Panc1 (cell line): ENCODE measurements at regions not wholly inside any gene's neighbourhood (a gene's known extent, or its start where the extent isn't known, plus 50 kb on each side); places are given as distances from the start of the nearest gene placed in this dataset.

Experiments used
- ATAC-seq: fragments of 200-7000 bp; cut with Tn5 transposase; 2 replicates; pipeline ENCODE4 v1.9.1; 2020; ENCODE audit warnings: mild to moderate bottlenecking, moderate library complexity
- BruUV-seq: library from RNA; stranded (reverse); fragments of 400-500 nt; replicated peaks from 2 replicates; lab custom pipeline; 2021; lab: Mats Ljungman, UMichigan
- CTCF ChIA-PET: fragments of 300-600 bp; sonication (Branson Sonifier 250); formaldehyde crosslinking; loops from one replicate; lab custom pipeline; 2022; ENCODE audit warnings: antibody characterized with exemption; lab: Charles Lee
- POLR2A ChIA-PET: fragments of 300-600 bp; sonication (Branson Sonifier 250); formaldehyde crosslinking; loops from one replicate; lab custom pipeline; 2022; ENCODE audit warnings: antibody characterized with exemption; lab: Charles Lee
- DNase-seq: peaks from one replicate; pipeline ENCODE4 v3.0.0-alpha.2; 2010; ENCODE audit warnings: low read depth, low spot score
- H3K27ac ChIP-seq: 2 replicates; pipeline ENCODE4 v1.5.1; 2011; ENCODE audit warnings: mild to moderate bottlenecking, low read length, inconsistent platforms
- H3K27me3 ChIP-seq: fragments of 200-500 bp; sonication (Bioruptor generic); 2 replicates; pipeline ENCODE4 v1.6.0; 2014; ENCODE audit warnings: low read length, inconsistent platforms; ENCODE audit not compliant: control insufficient read depth, insufficient read depth
- H3K36me3 ChIP-seq: fragments of 200-500 bp; sonication (Bioruptor generic); 2 replicates; pipeline ENCODE4 v1.5.1; 2014; ENCODE audit warnings: inconsistent platforms, mild to moderate bottlenecking, low read length, moderate library complexity; ENCODE audit not compliant: control insufficient read depth, insufficient read depth
- H3K4me1 ChIP-seq: 2 replicates; pipeline ENCODE4 v1.5.1; 2011; ENCODE audit warnings: inconsistent platforms, mild to moderate bottlenecking, low read length, moderate library complexity; ENCODE audit not compliant: control insufficient read depth, insufficient read depth
- H3K4me3 ChIP-seq, 2 experiments: 2 replicates each; pipeline ENCODE4 v1.5.1; 2011 to 2012; ENCODE audit warnings: low read depth in 2 of 2, low read length in 2 of 2, mild to moderate bottlenecking in 2 of 2, inconsistent platforms in 1 of 2, moderate library complexity in 1 of 2
- H3K9me3 ChIP-seq: fragments of 200-500 bp; sonication (Bioruptor generic); 2 replicates; pipeline ENCODE4 v1.5.1; 2014; ENCODE audit warnings: low read depth, mild to moderate bottlenecking, inconsistent platforms, low read length, moderate library complexity; ENCODE audit not compliant: control insufficient read depth, insufficient read depth
- POLR2AphosphoS5 ChIP-seq: IDR thresholded peaks from 2 replicates; pipeline ENCODE4 v1.6.1; 2012; ENCODE audit warnings: mild to moderate bottlenecking, low read depth, low read length, moderate library complexity
- SIN3A ChIP-seq: IDR thresholded peaks from 2 replicates; pipeline ENCODE4 v1.6.1; 2012; ENCODE audit warnings: low read depth, mild to moderate bottlenecking, low read length, moderate library complexity, borderline replicate concordance; ENCODE audit not compliant: insufficient read depth
- TCF7L2 ChIP-seq: IDR thresholded peaks from 2 replicates; pipeline ENCODE4 v1.6.1; 2011; ENCODE audit warnings: mild to moderate bottlenecking, low read depth, low read length, inconsistent platforms
- in situ Hi-C: cut with HindIII; loops from 2 replicates; pipeline ENCODE4 v1.10.0; 2016; ENCODE audit warnings: low sequenced_read_pairs, low pct_unique_long_range_greater_than_20kb
- intact Hi-C: fragments of 100-400 bp; cut with micrococcal nuclease; formaldehyde crosslinking; loops from one replicate; pipeline ENCODE4 v1.10.0; 2022; ENCODE audit not compliant: unreplicated experiment
- TF ChIP-seq, protein P1 (sequence below): fragments of 450-650 bp; IDR thresholded peaks from 2 replicates; pipeline ENCODE4 v1.5.1; 2017; ENCODE audit warnings: mild to moderate bottlenecking
- TF ChIP-seq, protein P2 (sequence below), 2 experiments: IDR thresholded peaks; 2 replicates each; pipeline ENCODE4 v1.6.1; 2011 to 2012; ENCODE audit warnings: low read depth in 2 of 2, control low read depth in 1 of 2, low read length in 1 of 2, mild to moderate bottlenecking in 1 of 2, moderate library complexity in 1 of 2; ENCODE audit not compliant: insufficient read depth in 1 of 2

DNA sequence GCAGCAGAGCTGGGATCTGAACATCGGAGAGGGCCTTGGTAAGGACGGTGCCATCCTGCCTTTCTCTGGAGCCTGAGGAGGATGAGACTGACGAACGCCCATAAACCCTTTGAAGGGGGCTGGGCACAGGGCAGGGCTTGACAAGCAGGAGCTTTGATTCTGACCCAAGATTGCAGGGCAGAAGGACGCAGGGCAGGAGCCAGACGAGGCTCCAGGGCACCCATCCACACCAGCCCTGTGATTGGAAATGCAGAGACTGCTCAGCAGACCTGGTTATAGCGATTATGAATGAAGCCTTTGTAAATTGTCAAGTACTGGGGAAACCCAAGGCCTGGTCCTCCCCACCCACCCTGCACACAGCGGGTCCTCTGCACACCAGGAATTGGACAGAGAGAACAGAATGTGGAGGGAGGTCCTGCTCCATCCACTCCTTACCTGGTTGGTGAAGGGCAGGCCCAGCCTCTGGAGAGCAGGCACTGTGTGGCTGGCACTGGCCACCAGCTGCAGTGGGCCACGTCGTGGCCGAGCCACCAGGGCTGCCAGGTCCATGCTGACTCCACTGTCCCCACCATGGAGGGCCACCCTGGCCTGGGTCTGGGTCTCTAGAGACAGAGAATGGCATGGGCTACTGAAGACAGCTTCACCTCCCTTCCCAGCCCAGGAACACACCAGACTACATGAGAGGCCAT lies 68.8 kb downstream of the RMI2 start:
- H3K27ac ChIP-seq = no peak overlapping the region
- BruUV-seq = no TSS peak

DNA sequence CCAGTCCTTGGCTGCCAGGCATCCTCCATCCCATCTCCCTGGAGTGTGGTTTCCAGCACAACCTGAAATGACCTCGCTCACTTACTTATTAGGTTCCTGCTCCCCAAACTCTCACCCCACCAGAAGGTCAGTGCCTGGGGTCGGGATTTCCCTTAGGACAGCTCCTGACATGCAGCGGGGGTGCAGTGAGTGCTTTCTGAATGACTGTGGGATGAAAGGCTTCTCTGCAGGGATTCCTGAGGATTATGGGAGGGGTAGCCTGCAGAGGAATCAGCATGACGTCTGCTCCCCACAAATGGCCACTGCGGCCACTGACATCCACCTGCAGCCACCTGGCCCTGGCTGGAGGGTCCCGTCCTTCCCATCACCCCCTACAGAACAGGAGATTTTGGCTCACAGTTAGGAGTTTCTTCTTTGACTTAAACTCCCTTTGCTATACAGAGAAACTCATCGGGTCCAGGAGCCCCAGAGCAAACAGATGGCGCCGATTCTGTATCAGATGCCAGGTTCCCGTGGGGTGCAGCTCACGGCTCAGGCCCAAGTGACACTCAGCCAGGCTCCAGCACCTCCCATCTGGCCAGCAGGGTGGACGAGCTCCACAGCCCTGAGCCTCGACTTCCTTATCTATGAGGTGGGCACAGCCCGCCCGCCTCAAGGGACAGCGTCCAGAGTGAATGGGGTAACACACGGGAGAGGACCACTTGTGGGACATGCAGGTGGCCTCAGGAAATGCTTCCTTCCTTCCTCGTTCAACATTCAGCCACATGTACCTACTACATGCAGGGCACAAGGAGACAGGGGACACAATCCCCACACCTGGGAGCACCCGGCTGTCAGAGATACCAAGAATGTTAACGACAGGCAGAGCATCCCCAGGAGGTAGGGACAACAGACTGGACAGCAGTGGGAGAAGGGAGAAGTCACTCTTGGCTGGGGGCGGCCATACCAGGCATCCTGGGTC lies 69.8 kb downstream of the RMI2 start:
- TF ChIP-seq, protein P1, sequence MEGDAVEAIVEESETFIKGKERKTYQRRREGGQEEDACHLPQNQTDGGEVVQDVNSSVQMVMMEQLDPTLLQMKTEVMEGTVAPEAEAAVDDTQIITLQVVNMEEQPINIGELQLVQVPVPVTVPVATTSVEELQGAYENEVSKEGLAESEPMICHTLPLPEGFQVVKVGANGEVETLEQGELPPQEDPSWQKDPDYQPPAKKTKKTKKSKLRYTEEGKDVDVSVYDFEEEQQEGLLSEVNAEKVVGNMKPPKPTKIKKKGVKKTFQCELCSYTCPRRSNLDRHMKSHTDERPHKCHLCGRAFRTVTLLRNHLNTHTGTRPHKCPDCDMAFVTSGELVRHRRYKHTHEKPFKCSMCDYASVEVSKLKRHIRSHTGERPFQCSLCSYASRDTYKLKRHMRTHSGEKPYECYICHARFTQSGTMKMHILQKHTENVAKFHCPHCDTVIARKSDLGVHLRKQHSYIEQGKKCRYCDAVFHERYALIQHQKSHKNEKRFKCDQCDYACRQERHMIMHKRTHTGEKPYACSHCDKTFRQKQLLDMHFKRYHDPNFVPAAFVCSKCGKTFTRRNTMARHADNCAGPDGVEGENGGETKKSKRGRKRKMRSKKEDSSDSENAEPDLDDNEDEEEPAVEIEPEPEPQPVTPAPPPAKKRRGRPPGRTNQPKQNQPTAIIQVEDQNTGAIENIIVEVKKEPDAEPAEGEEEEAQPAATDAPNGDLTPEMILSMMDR = no peak
- TF ChIP-seq SIN3A = no peak
- TF ChIP-seq, protein P2, sequence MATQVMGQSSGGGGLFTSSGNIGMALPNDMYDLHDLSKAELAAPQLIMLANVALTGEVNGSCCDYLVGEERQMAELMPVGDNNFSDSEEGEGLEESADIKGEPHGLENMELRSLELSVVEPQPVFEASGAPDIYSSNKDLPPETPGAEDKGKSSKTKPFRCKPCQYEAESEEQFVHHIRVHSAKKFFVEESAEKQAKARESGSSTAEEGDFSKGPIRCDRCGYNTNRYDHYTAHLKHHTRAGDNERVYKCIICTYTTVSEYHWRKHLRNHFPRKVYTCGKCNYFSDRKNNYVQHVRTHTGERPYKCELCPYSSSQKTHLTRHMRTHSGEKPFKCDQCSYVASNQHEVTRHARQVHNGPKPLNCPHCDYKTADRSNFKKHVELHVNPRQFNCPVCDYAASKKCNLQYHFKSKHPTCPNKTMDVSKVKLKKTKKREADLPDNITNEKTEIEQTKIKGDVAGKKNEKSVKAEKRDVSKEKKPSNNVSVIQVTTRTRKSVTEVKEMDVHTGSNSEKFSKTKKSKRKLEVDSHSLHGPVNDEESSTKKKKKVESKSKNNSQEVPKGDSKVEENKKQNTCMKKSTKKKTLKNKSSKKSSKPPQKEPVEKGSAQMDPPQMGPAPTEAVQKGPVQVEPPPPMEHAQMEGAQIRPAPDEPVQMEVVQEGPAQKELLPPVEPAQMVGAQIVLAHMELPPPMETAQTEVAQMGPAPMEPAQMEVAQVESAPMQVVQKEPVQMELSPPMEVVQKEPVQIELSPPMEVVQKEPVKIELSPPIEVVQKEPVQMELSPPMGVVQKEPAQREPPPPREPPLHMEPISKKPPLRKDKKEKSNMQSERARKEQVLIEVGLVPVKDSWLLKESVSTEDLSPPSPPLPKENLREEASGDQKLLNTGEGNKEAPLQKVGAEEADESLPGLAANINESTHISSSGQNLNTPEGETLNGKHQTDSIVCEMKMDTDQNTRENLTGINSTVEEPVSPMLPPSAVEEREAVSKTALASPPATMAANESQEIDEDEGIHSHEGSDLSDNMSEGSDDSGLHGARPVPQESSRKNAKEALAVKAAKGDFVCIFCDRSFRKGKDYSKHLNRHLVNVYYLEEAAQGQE (IDR thresholded peaks at IDR 0.05; ENCODE audit: insufficient read depth in 1 of 2, low read depth in 2 of 2, low read length in 1 of 2) = no peak
- no peak for TF ChIP-seq POLR2AphosphoS5
- TF ChIP-seq TCF7L2 = no peak
- no peak overlapping the region for H3K27ac ChIP-seq
- DNase-seq = no peak
- in situ Hi-C loops (no loop called here), intact Hi-C loops (no loop called here)
- ChIA-PET CTCF (no interaction called here), POLR2A (no interaction called here)
- no TSS peak for BruUV-seq
- no peaks in the 10 kb centered on the region for H3K9me3 ChIP-seq
- H3K36me3 ChIP-seq = no peaks in the 10 kb centered on the region
- ATAC-seq = no peak
- H3K4me3 ChIP-seq = no peak overlapping the region
- no peaks in the 10 kb centered on the region for H3K27me3 ChIP-seq
- no peaks in the 10 kb centered on the region for H3K4me1 ChIP-seq

More for the DNA sequence above, 68.8 kb downstream of the RMI2 start:
- DNase-seq = no peak
- H3K27me3 ChIP-seq = no peaks in the 10 kb centered on the region
- no peak for ATAC-seq
- no peaks in the 10 kb centered on the region for H3K36me3 ChIP-seq
- H3K4me1 ChIP-seq = no peaks in the 10 kb centered on the region
- no peak overlapping the region for H3K4me3 ChIP-seq
- ChIA-PET CTCF (no interaction called here), POLR2A (no interaction called here)
- no peaks in the 10 kb centered on the region for H3K9me3 ChIP-seq
- in situ Hi-C loops (no loop called here), intact Hi-C loops (no loop called here)
- no peak for TF ChIP-seq TCF7L2
- TF ChIP-seq, protein P2 (IDR thresholded peaks at IDR 0.05; ENCODE audit: insufficient read depth in 1 of 2, low read depth in 2 of 2, low read length in 1 of 2) = no peak
- no peak for TF ChIP-seq POLR2AphosphoS5
- TF ChIP-seq, protein P1 = no peak
